Activated naive CD8-positive, alpha-beta T cell (primary cell): ENCODE measurements at regions not wholly inside any gene's neighbourhood (a gene's known extent, or its start where the extent isn't known, plus 50 kb on each side); places are given as distances from the start of the nearest gene placed in this dataset.

Source experiments
- H3K27ac Mint-ChIP-seq: one replicate; pipeline ENCODE4 v1.8.0; 2021; ENCODE audit warnings: mixed read lengths
- H3K27me3 Mint-ChIP-seq: one replicate; pipeline ENCODE4 v1.8.0; 2021; ENCODE audit warnings: mixed read lengths
- H3K36me3 Mint-ChIP-seq: one replicate; pipeline ENCODE4 v1.8.0; 2021; ENCODE audit warnings: mixed read lengths
- H3K4me1 Mint-ChIP-seq: one replicate; pipeline ENCODE4 v1.8.0; 2021; ENCODE audit warnings: low read depth, mixed read lengths
- H3K4me3 Mint-ChIP-seq: one replicate; pipeline ENCODE4 v1.8.0; 2021; ENCODE audit warnings: mild to moderate bottlenecking, mixed read lengths
- H3K9me3 Mint-ChIP-seq: one replicate; pipeline ENCODE4 v1.8.0; 2021; ENCODE audit warnings: low read depth, mixed read lengths

DNA sequence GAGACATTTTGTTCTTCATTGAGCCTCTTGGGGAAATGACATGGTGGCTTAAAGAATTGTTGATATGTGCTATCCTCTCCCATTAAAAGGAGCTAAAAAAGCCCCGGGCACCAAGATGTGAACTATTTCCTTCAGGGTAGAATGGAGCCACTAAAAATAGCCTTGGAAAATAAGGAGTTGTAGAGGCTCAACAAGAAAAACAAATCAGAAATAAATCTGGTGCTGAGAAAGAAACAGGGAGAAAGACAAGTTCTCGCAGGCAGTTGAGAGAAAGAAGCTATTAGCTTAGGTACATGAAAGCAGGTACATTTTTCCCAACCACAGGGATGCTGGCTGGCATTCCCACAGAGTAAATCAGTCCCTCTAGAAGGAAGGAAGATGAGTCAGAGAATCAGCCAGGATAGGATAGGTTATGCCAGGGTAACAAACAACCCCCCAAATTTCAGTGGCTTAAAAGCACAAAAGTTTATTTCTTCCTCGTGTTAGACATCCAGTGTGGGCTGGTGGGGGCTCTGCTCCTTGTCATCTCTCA is 134.6 kb upstream of the ADRA1B start:
- Mint-ChIP-seq H3K4me3 (no peak overlapping the region), H3K9me3 (no peaks in the 10 kb centered on the region), H3K4me1 (peaks cover 28% of the 10 kb centered on the region), H3K27me3 (peaks cover 4% of the 10 kb centered on the region), H3K27ac (no peak overlapping the region), H3K36me3 (no peaks in the 10 kb centered on the region)

DNA sequence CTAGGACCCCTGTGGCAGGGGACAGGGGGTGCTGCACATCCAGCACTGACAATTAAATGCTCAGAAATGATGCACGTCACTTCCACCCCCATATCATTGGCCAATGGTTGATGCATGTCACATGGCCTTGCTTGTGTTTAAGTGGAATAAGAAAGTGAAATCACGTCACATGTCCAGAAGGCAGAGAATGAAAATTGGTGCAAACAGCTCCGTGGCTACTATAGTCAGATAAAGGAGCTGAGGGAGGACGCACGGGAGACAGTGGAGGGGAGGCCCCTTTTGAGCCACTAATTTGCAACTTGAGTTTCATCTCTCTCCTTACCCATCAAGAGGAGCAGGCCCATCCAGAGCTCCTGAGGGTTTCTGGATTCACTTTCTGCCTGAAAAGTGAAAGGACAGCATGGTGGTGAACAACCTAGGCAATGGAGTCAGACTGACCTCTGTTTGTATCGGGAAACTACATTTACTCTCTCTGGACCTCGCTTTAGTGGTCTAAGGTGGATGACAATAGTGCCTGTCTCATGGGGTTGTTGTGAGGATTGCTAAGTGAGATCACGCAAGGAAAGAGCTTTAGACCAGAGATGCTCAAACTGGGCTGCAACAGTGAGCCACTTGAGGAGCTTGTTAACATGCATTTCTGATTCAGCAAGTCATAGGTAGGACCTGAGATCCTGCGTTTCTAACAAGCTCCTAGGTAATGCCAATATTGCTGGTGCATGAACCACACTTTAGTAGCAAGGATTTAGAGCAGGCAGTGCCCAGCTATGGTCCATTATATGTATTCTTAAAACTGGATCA is 133.9 kb upstream of the ADRA1B start:
- Mint-ChIP-seq H3K4me1 (peaks cover 28% of the 10 kb centered on the region), H3K36me3 (no peaks in the 10 kb centered on the region), H3K4me3 (no peak overlapping the region), H3K27ac (peak overlapping the region; percentile 12), H3K9me3 (no peaks in the 10 kb centered on the region), H3K27me3 (peaks cover 4% of the 10 kb centered on the region)

DNA sequence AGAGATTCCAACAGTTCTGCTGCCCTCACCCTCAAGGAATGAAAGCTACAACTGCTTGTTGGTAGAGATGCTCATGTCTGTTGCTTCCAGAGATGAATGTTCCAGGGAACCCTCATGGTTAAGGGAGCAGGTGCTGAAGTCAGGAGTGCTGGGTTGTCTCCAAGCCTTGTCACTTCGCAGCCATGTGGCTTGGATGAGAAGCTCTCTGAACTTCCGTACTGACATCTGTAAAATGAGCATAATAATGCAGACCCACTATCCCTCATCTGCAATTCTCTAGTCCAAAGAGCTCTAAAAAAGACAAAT is 133.3 kb upstream of the ADRA1B start:
- H3K36me3 Mint-ChIP-seq: no peaks in the 10 kb centered on the region
- H3K4me1 Mint-ChIP-seq: peaks cover 26% of the 10 kb centered on the region
- H3K27ac Mint-ChIP-seq: no peak overlapping the region
- no peaks in the 10 kb centered on the region for H3K9me3 Mint-ChIP-seq
- H3K27me3 Mint-ChIP-seq: peaks cover 4% of the 10 kb centered on the region
- H3K4me3 Mint-ChIP-seq: no peak overlapping the region

DNA sequence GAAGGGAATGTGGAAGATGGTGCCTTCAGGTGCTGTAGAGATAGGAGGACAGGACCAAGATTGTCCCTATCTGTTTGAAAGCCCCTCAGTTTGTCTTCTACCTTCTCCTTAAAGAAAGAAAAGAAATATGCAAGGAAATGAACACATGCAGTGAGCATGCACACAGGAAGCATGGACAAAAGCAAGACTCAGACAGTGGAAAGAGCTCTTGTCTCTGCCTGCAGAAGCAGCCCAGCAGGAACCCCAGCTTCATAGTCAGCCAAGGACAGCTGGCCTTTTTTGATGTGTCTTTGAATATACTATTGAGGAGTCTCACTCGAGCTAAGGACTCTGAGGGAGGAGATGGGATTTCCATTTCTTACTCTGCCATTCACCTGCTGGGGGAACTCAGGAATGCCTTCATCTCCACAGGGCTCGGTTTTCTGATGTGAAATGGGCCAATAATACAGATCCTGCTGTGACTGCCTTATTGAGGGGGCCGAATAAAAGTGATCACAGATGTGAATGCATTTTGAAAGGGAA is 132.5 kb upstream of the ADRA1B start:
- H3K36me3 Mint-ChIP-seq: no peaks in the 10 kb centered on the region
- H3K27me3 Mint-ChIP-seq: peaks cover 4% of the 10 kb centered on the region
- H3K9me3 Mint-ChIP-seq: no peaks in the 10 kb centered on the region
- peaks cover 21% of the 10 kb centered on the region for H3K4me1 Mint-ChIP-seq
- H3K4me3 Mint-ChIP-seq: no peak overlapping the region
- no peak overlapping the region for H3K27ac Mint-ChIP-seq

DNA sequence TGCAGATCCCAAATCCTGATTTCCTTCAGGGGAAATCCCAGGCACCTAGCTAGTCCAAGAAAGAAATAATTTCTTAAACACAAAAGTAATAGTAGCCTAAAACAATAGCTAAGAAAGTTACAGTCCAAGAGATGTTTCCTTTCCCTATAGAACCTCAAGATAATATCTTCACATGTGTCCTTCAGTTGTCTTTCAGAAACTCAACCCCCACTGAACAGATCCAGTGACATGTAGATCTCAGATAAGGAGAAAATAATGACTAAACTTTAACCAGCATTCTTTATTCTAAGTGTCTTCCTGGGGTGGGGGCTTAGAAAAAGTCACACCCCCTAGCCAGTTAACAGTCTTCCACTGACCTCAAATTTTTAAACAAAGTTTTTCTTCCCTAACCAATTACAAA is 131.3 kb upstream of the ADRA1B start:
- peaks cover 6% of the 10 kb centered on the region for H3K27me3 Mint-ChIP-seq
- H3K36me3 Mint-ChIP-seq: no peaks in the 10 kb centered on the region
- no peak overlapping the region for H3K27ac Mint-ChIP-seq
- peaks cover 9% of the 10 kb centered on the region for H3K4me1 Mint-ChIP-seq
- no peak overlapping the region for H3K4me3 Mint-ChIP-seq
- no peaks in the 10 kb centered on the region for H3K9me3 Mint-ChIP-seq

DNA sequence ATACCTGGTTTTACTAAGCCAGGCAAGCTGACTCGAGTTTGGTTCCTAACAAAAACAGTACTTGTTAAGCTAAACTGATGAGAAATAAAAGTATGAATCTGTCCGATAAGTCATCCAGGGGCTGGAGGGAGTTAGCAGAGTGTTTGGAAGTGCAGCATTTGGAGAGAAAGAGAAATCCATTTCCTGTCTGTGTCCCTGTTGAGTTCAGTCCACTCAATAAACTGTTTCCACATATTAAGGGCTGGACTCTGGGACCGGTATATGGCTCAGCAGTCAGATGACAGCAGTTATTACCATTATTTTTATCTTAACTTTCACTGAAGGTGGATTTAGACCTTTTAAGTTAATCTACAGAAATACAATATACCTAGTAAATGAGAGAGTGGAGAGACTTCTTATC is 130.6 kb upstream of the ADRA1B start:
- Mint-ChIP-seq H3K4me3 (no peak overlapping the region), H3K27me3 (peaks cover 6% of the 10 kb centered on the region), H3K4me1 (peaks cover 5% of the 10 kb centered on the region), H3K36me3 (no peaks in the 10 kb centered on the region), H3K9me3 (no peaks in the 10 kb centered on the region), H3K27ac (no peak overlapping the region)

DNA sequence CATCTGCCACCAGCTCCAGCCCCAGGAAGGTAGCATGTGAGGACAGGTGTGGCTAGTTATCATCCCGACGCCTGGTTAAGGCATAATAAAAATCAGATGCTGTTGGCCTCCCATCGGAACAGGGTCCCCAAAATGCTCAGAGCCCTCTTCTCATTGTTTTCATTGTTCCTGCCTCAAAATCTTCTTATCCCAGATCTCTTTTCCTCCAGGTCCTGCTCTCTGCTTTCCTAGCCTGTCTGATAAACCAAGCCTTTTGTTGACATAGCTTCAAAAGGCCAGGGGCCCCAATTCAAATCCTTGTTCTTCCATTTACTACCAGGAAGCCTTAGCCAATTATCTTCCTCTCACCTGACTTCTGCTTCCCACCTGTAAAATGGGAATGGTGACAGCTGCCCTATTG is 130.1 kb upstream of the ADRA1B start:
- H3K4me3 Mint-ChIP-seq: no peak overlapping the region
- H3K27ac Mint-ChIP-seq: no peak overlapping the region
- peaks cover 6% of the 10 kb centered on the region for H3K27me3 Mint-ChIP-seq
- H3K36me3 Mint-ChIP-seq: no peaks in the 10 kb centered on the region
- peaks cover 5% of the 10 kb centered on the region for H3K4me1 Mint-ChIP-seq
- H3K9me3 Mint-ChIP-seq: no peaks in the 10 kb centered on the region

- H3K4me3 Mint-ChIP-seq: no peak overlapping the region
- H3K4me1 Mint-ChIP-seq: peaks cover 3% of the 10 kb centered on the region
- no peaks in the 10 kb centered on the region for H3K9me3 Mint-ChIP-seq
- H3K27me3 Mint-ChIP-seq: peaks cover 6% of the 10 kb centered on the region
- no peaks in the 10 kb centered on the region for H3K36me3 Mint-ChIP-seq
- no peak overlapping the region for H3K27ac Mint-ChIP-seq
These were observed 129.2 kb upstream of the ADRA1B start for GRCh38 chr5:159786901-159787691.

GRCh38 chr5:159787837-159788236 is 128.4 kb upstream of the ADRA1B start:
- H3K9me3 Mint-ChIP-seq: no peaks in the 10 kb centered on the region
- H3K36me3 Mint-ChIP-seq: no peaks in the 10 kb centered on the region
- H3K4me3 Mint-ChIP-seq: no peak overlapping the region
- no peaks in the 10 kb centered on the region for H3K4me1 Mint-ChIP-seq
- H3K27ac Mint-ChIP-seq: no peak overlapping the region
- H3K27me3 Mint-ChIP-seq: peaks cover 6% of the 10 kb centered on the region

GRCh38 chr5:159788835-159789331 is 127.4 kb upstream of the ADRA1B start:
- Mint-ChIP-seq H3K4me1 (no peaks in the 10 kb centered on the region), H3K27me3 (peaks cover 6% of the 10 kb centered on the region), H3K36me3 (no peaks in the 10 kb centered on the region), H3K4me3 (no peak overlapping the region), H3K27ac (no peak overlapping the region), H3K9me3 (no peaks in the 10 kb centered on the region)

DNA sequence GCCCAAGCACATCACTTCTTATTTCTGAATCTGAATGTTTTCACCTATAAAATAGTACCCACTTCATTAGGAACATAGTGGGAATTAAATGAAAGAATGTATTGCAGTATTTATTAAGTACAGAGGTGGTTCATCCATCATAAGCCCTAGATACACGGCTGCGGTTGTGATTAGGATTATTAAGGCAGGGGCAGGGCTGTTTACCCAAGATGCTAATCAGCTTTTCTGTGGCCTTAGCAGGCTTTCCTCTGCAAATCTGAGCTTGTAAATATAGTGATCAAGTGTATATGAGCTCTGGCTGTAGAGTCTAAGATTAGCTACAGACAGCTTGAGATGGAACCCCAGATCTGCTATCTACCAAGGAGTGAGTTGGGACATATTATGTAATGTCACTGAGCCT is 124.1 kb upstream of the ADRA1B start:
- no peaks in the 10 kb centered on the region for H3K9me3 Mint-ChIP-seq
- H3K4me1 Mint-ChIP-seq: no peaks in the 10 kb centered on the region
- H3K4me3 Mint-ChIP-seq: no peak overlapping the region
- no peaks in the 10 kb centered on the region for H3K36me3 Mint-ChIP-seq
- H3K27me3 Mint-ChIP-seq: peaks cover 1% of the 10 kb centered on the region
- no peak overlapping the region for H3K27ac Mint-ChIP-seq

GRCh38 chr5:159797261-159797970 is 118.9 kb upstream of the ADRA1B start:
- Mint-ChIP-seq H3K4me1 (no peaks in the 10 kb centered on the region), H3K4me3 (no peak overlapping the region), H3K9me3 (no peaks in the 10 kb centered on the region), H3K36me3 (no peaks in the 10 kb centered on the region), H3K27ac (no peak overlapping the region), H3K27me3 (peaks cover 2% of the 10 kb centered on the region)

DNA sequence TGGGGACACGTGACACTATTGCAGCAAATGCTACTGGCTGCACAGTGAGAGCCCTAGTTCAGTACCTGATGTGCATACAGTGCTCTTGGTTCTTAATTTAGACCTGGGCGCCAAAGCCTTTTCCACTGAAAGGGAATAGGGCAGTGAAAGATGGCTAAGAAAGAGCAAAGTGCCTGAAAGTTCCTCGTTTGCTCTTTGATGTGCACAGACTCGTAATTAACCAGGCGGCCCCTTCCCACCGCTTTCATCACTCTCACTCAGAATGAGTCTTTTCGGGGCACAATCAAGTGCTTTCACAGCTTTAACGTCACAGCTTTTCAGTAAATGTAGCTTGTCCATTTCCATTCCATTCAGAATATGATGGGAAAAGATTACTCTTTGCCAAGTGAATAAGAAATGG is 116.6 kb upstream of the ADRA1B start:
- Mint-ChIP-seq H3K4me1 (no peaks in the 10 kb centered on the region), H3K36me3 (no peaks in the 10 kb centered on the region), H3K4me3 (no peak overlapping the region), H3K9me3 (no peaks in the 10 kb centered on the region), H3K27ac (no peak overlapping the region), H3K27me3 (peaks cover 13% of the 10 kb centered on the region)

GRCh38 chr5:159800131-159800840 is 116.0 kb upstream of the ADRA1B start:
- H3K36me3 Mint-ChIP-seq: no peaks in the 10 kb centered on the region
- no peak overlapping the region for H3K27ac Mint-ChIP-seq
- H3K4me1 Mint-ChIP-seq: no peaks in the 10 kb centered on the region

More at GRCh38 chr5:159800131-159800840, 116.0 kb upstream of the ADRA1B start:
- Mint-ChIP-seq H3K27me3 (peaks cover 17% of the 10 kb centered on the region), H3K9me3 (no peaks in the 10 kb centered on the region), H3K4me3 (no peak overlapping the region)
